Hepatocyte (in vitro differentiated cells): ENCODE measurements at regions not wholly inside any gene's neighbourhood (a gene's known extent, or its start where the extent isn't known, plus 50 kb on each side); places are given as distances from the start of the nearest gene placed in this dataset.

ENCODE experiments used
- CTCF ChIP-seq: fragments of 200-600 bp; sonication (generic); IDR thresholded peaks from 2 replicates; pipeline ENCODE4 v1.5.1; 2016; ENCODE audit warnings: antibody characterized with exemption, mild to moderate bottlenecking; ENCODE audit not compliant: poor library complexity
- EZH2phosphoT487 ChIP-seq: fragments of 200-600 bp; sonication (generic); IDR thresholded peaks from one replicate; pipeline ENCODE4 v1.6.1; 2018; ENCODE audit warnings: antibody characterized with exemption, mild to moderate bottlenecking, low read depth, moderate library complexity; ENCODE audit not compliant: unreplicated experiment, severe bottlenecking

DNA sequence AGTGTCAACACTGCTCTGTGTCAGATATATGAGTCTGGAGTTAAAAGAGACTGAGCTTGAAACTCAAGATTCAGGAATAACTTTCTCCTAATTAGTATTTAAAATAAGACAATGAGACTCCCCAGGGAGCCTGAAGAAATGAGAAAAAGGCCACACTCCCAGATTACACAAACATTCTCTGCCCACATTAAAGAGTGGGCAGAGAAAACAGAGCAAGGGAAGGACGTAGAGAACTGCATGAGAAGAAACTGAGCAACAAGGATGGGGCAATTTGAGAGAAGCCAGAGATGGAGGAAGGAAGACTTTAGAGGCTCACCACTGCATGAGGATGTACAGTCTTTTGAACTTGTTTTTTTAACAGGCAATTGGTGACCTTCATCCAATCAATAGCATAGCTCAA, 438.2 kb downstream of the TDRD15 start:
- TF ChIP-seq CTCF (no peak), EZH2phosphoT487 (no peak)
